CD4-positive, alpha-beta T cell treated with Interleukin-21 for 1 hour (primary cell): ENCODE measurements at regions not wholly inside any gene's neighbourhood (a gene's known extent, or its start where the extent isn't known, plus 50 kb on each side); places are given as distances from the start of the nearest gene placed in this dataset.
"Not testable (repeated sequence)": the region's sequence is repeated elsewhere in the genome, so short reads cannot be mapped to it uniquely, and the experiment has no call there.

Experiments
- DNase-seq: peaks from one replicate; pipeline ENCODE4 v3.0.0-alpha.2; 2020

GRCh38 chr13:108074429-108074828 lies 140.9 kb downstream of the LIG4 start:
- DNase-seq, result not testable (repeated sequence)

DNA sequence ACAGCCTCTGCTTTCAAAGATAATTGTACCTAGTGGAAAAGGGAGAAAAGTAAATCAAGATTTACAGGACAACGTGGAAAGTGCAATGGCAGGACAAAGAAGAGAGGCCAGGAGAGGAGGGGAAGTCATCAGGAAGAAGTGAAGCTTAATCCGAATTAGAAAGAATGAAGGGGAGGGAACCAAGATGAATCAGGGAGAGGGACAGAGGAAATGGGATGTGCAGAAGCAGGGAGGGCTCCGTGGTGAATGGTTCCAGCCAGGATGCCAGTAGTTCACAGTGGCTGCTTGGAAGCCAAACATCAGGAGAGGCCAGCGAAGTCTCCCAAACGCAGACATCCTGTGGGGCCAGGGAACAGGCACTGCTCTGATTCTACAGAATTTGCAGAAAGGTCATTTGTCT lies 144.4 kb downstream of the LIG4 start:
- no peak for DNase-seq

- DNase-seq, result no peak
Observed at GRCh38 chr13:108070491-108070890, 144.8 kb downstream of the LIG4 start.

- DNase-seq, result no peak
Observed at GRCh38 chr13:108069521-108070210, 145.7 kb downstream of the LIG4 start.

DNA sequence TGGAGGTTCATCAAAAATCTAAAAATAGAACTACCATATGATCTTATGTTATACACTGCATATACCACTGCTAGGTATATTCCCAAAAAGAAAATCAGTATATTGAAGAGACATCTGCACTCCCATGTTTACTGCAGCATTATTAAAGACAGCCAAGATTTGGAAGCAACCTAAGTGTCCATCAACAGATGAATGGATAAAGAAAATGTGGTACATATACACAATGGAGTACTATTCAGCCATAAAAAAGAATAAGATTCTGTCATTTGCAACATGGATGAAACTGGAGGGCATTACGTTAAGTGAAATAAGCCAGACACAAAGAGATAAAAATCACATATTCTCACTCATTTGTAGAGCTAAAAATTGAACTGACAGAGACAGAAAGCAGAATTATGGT lies 151.0 kb downstream of the LIG4 start:
- DNase-seq, result not testable (repeated sequence)

- no peak for DNase-seq
Observed at GRCh38 chr13:108060111-108060510, 155.2 kb downstream of the LIG4 start.

DNA sequence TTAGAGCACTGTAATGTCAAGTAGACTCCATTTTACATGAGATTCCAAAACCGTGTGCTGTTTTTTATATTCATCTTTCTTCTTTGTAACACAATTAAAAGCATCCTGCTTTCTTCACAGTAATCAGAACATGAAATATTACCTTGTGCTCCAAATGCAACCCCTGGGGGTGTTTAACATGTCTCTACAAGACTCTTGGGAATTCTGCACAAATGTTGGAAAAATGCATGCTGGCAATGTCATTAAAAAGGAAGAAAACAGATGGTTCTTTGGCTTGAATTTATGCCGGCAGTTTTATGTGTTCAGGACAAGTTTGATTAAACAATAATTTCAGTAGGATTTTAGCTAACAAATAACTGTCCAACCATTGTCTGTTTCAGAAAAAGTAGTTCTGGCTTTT lies 159.1 kb downstream of the LIG4 start:
- no peak for DNase-seq

DNA sequence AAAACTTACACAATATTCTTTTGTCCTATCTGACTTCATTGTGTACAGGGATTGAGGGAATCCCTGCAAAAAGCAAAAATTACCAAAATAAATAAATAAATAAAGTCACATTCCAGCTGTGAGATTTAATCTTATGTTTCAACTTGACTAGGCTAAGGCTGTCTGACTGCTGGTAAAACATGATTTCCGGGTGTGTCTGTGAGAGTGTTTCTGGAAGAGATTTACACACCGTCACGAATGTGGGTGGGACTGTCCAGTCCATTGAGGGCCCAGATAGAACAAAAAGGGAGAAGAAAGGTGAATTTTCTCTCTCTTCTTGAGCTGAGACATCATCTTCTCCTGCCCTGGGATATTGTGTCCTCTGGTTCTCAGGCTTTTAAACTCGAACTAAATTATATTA lies 166.1 kb downstream of the LIG4 start:
- DNase-seq, result no peak

- no peak for DNase-seq
Observed at GRCh38 chr13:108044954-108045353, 170.4 kb downstream of the LIG4 start.

GRCh38 chr13:108042866-108043265 lies 172.5 kb downstream of the LIG4 start:
- not testable (repeated sequence) for DNase-seq

- DNase-seq, result no peak
Observed at GRCh38 chr13:108037348-108037747, 178.0 kb downstream of the LIG4 start.

DNA sequence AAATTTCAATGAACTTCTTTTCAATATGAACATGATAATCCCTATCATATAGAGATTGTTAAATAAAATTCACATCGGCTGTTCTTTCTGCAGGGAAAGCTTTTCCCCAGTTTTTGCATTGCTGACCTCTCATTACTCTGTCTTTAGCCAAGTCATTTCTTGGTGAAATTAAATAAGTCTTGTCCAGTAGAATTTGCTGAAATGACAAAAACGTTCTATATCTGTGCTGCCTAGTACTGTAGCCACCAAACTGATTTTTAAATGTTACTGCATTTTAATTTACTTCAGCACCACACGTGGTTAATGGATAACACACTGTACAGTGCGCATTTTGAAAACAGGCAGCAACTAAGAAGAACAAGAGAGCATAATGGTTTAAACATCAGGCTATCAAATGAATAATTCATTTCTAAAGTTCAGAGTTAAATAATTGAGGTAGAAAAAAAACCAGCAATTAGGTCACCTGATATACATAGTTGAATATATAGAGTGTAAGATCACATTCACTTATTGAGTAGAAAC lies 178.9 kb downstream of the LIG4 start:
- no peak for DNase-seq

GRCh38 chr13:108034909-108035410 lies 180.4 kb downstream of the LIG4 start:
- no peak for DNase-seq

- no peak for DNase-seq
Observed at GRCh38 chr13:108033800-108034707, 181.3 kb downstream of the LIG4 start.

- no peak for DNase-seq
Observed at GRCh38 chr13:108031865-108032264, 183.5 kb downstream of the LIG4 start.

GRCh38 chr13:108030769-108031168 lies 184.6 kb downstream of the LIG4 start:
- DNase-seq, result no peak

- no peak for DNase-seq
Observed at GRCh38 chr13:108026680-108027410, 188.5 kb downstream of the LIG4 start.

DNA sequence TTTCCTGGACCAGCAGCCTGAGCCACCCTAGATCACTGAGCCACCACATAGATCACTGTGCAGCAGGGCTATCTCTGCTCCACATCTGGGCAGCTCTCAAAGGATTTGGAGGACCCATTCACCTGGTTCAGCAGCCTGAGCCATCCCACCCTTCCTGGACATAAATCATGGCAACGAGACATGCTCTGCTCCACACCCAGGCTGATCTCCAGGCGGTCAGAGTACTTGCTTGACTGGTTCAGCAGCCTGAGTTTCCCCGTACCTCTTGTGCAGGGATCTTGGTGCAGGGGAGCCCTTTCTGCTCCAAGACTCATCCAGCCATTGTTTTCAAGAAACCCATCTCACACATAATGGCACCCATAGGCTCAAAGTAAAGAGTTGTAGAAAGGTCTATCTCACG lies 195.3 kb downstream of the LIG4 start:
- no peak for DNase-seq

DNA sequence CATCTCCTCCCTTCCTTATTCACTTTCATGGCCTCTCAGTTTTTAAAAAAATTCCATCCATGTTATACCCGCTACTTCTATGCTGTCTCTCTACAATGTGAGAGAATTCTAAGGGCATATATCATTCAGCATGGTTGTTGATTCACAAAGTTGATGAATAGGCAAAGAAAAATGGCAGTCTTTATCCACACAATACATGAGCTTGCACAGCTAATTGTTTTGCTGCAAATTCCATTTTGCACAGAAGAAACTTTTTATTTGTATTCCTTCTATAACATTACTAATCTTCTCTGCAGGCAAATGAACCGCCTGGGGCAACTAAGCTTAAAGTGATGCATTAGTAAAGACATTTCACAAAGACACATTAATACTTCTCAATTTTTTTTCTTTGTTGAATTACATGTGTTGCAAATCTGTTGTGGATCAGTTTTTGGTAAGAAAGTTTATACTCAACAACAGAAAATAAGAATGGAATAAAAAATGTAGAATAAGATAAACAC lies 196.9 kb downstream of the LIG4 start:
- DNase-seq, result no peak

- no peak for DNase-seq
Observed at GRCh38 chr13:108006619-108007018, 208.7 kb downstream of the LIG4 start.

GRCh38 chr13:108005231-108005630 lies 210.1 kb downstream of the LIG4 start:
- no peak for DNase-seq

GRCh38 chr13:108003626-108004025 lies 211.7 kb downstream of the LIG4 start:
- DNase-seq, result no peak

- DNase-seq, result no peak
Observed at GRCh38 chr13:108000998-108001397, 214.3 kb downstream of the LIG4 start.
